Tibial nerve (tissue), 4 donors: ENCODE measurements at regions not wholly inside any gene's neighbourhood (a gene's known extent, or its start where the extent isn't known, plus 50 kb on each side); places are given as distances from the start of the nearest gene placed in this dataset.

Experiments used
- DNase-seq, 2 donors: peaks; one replicate each; pipeline ENCODE4 v3.0.0-alpha.2; 2019; ENCODE audit warnings: low spot score in 2 of 2
- H3K27ac ChIP-seq, 4 donors: fragments of 200-600 bp; sonication (generic) in 3 of 4; one replicate each; pipeline ENCODE4 v1.5.1; 2017 to 2019; ENCODE audit warnings: mild to moderate bottlenecking in 1 of 4
- H3K27me3 ChIP-seq, 2 donors: fragments of 200-600 bp; sonication (generic) in 1 of 2; one replicate each; pipeline versions ENCODE4 v1.5.1 to v1.6.0; 2017 to 2019
- H3K36me3 ChIP-seq, 3 donors: fragments of 200-600 bp; sonication (generic); one replicate each; pipeline ENCODE4 v1.5.1; 2018 to 2019
- H3K4me1 ChIP-seq, 4 donors: fragments of 200-600 bp; sonication (generic) in 3 of 4; one replicate each; pipeline ENCODE4 v1.5.1; 2017 to 2019
- H3K4me3 ChIP-seq, 4 donors: fragments of 200-600 bp; sonication (generic) in 3 of 4; one replicate each; pipeline ENCODE4 v1.5.1; 2017 to 2019; ENCODE audit warnings: mild to moderate bottlenecking in 1 of 4, moderate library complexity in 1 of 4
- H3K9me3 ChIP-seq, 4 donors: fragments of 200-600 bp; sonication (generic) in 3 of 4; one replicate each; pipeline ENCODE4 v1.5.1; 2017 to 2019
- CTCF ChIP-seq, 5 experiments: fragments of 200-600 bp in 3 of 5; fragments of 450-650 bp in 2 of 5; sonication (generic) in 3 of 5; IDR thresholded peaks; one replicate each; pipeline ENCODE4 v1.5.1; 2016 to 2019; ENCODE audit warnings: antibody characterized with exemption in 5 of 5, mild to moderate bottlenecking in 3 of 5, moderate library complexity in 2 of 5
- EP300 ChIP-seq, 2 donors: sonication (generic); formaldehyde crosslinking; IDR thresholded peaks; one replicate each; pipeline ENCODE4 v1.6.1; 2017; ENCODE audit warnings: antibody characterized with exemption in 2 of 2, mild to moderate bottlenecking in 1 of 2
- POLR2A ChIP-seq, 2 donors: fragments of 450-650 bp; IDR thresholded peaks; one replicate each; pipeline ENCODE4 v1.6.1; 2017; ENCODE audit warnings: antibody characterized with exemption in 2 of 2, mild to moderate bottlenecking in 2 of 2, moderate library complexity in 2 of 2
- WGBS, 2 donors: methylation state at CpG; one replicate each; pipeline ENCODE4 v1.1.5; 2018; 5-methylcytosine and 5-hydroxymethylcytosine counted together

GRCh38 chr5:19297934-19298333 lies 690.1 kb downstream of the CDH18 start:
- no peaks in the 10 kb centered on the region for H3K4me1 ChIP-seq
- no peak for DNase-seq
- H3K27ac ChIP-seq: no peak overlapping the region
- H3K4me3 ChIP-seq: no peak overlapping the region
- WGBS, 2 donors: 55 to 68% methylated on average over 2 of the region's 2 CpGs
- TF ChIP-seq CTCF (IDR thresholded peaks at IDR 0.05) (no peak), POLR2A (IDR thresholded peaks at IDR 0.05) (no peak), EP300 (IDR thresholded peaks at IDR 0.05) (no peak)
- no peaks in the 10 kb centered on the region for H3K36me3 ChIP-seq
- H3K9me3 ChIP-seq: no peaks in the 10 kb centered on the region
- H3K27me3 ChIP-seq: no peaks in the 10 kb centered on the region

GRCh38 chr5:19301271-19301670 lies 686.7 kb downstream of the CDH18 start:
- Histone ChIP-seq H3K27ac (no peak overlapping the region), H3K4me1 (no peaks in the 10 kb centered on the region), H3K36me3 (no peaks in the 10 kb centered on the region), H3K4me3 (no peak overlapping the region), H3K9me3 (no peaks in the 10 kb centered on the region), H3K27me3 (no peaks in the 10 kb centered on the region)
- TF ChIP-seq CTCF (IDR thresholded peaks at IDR 0.05): no peak
- no peak for TF ChIP-seq EP300 (IDR thresholded peaks at IDR 0.05)
- TF ChIP-seq POLR2A (IDR thresholded peaks at IDR 0.05): no peak
- 7 to 26% methylated on average over 1 of the region's 1 CpG for WGBS, 2 donors
- DNase-seq: no peak

DNA sequence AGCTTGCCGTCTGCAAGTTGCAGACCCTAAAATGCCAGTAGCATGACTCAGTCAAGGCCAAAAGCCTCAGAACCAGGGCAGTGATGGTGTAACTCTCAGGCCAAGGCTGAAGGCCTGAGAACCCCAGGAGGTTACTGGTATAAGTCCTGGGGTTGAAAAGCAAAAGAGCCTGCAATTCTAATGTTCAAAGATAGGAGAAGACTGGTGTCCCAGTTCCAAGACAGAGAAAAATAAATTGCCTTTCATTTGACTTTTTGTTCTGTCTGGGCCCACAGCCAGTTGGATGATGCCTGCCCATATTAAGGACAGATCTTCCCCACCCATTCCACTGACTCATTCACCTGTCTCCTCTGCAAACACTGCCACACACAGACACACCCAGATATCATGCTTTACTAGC lies 673.2 kb downstream of the CDH18 start:
- DNase-seq: no peak
- TF ChIP-seq POLR2A (IDR thresholded peaks at IDR 0.05) (no peak), EP300 (IDR thresholded peaks at IDR 0.05) (no peak), CTCF (IDR thresholded peaks at IDR 0.05) (no peak)
- 17 to 25% methylated on average over 1 of the region's 1 CpG for WGBS, 2 donors
- Histone ChIP-seq H3K27ac (no peak overlapping the region), H3K4me3 (no peak overlapping the region), H3K9me3 (peaks cover 0 to 1% (median 0%) of the 10 kb centered on the region in 4 donors), H3K4me1 (no peaks in the 10 kb centered on the region), H3K36me3 (no peaks in the 10 kb centered on the region), H3K27me3 (no peaks in the 10 kb centered on the region)

DNA sequence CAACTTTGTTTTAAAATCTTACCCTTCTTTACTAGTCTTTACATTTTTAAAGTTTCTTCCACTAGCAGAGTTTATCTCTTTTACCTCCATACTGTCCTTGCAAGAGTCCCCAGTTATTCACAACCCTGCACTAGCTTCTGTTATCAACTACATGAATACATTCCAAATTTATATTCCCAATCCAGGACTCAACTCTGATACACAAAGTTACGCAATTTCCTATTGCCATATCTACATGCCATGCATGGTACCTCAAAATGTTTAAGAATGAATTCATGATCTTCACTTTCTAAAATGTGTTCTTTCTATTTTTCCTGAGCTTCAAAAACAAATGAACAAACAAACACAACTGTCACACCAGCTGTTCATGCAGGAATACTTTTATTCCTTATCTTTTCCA lies 668.7 kb downstream of the CDH18 start:
- no peak for DNase-seq
- no peak for TF ChIP-seq POLR2A (IDR thresholded peaks at IDR 0.05)
- TF ChIP-seq EP300 (IDR thresholded peaks at IDR 0.05): no peak
- TF ChIP-seq CTCF (IDR thresholded peaks at IDR 0.05): no peak
- Histone ChIP-seq H3K9me3 (no peaks in the 10 kb centered on the region), H3K36me3 (no peaks in the 10 kb centered on the region), H3K4me3 (no peak overlapping the region), H3K27me3 (no peaks in the 10 kb centered on the region), H3K27ac (no peak overlapping the region), H3K4me1 (no peaks in the 10 kb centered on the region)
- WGBS, 2 donors: 92 to 96% methylated on average over 1 of the region's 1 CpG

- no peak for DNase-seq
- H3K4me1 ChIP-seq: no peaks in the 10 kb centered on the region
These were observed 665.1 kb downstream of the CDH18 start for GRCh38 chr5:19322716-19323485.

More at GRCh38 chr5:19322716-19323485, 665.1 kb downstream of the CDH18 start:
- 57 to 68% methylated on average over 4 of the region's 4 CpGs for WGBS, 2 donors
- Histone ChIP-seq H3K36me3 (no peaks in the 10 kb centered on the region), H3K27ac (no peak overlapping the region), H3K27me3 (no peaks in the 10 kb centered on the region), H3K4me3 (no peak overlapping the region), H3K9me3 (no peaks in the 10 kb centered on the region)
- TF ChIP-seq POLR2A (IDR thresholded peaks at IDR 0.05) (no peak), CTCF (IDR thresholded peaks at IDR 0.05) (no peak), EP300 (IDR thresholded peaks at IDR 0.05) (no peak)
